HG02678 (cell line): ENCODE measurements at regions not wholly inside any gene's neighbourhood (a gene's known extent, or its start where the extent isn't known, plus 50 kb on each side); places are given as distances from the start of the nearest gene placed in this dataset.
"Not testable (repeated sequence)": the region's sequence is repeated elsewhere in the genome, so short reads cannot be mapped to it uniquely, and the experiment has no call there.

Experiments used
- ATAC-seq: cut with Tn5 transposase; IDR thresholded peaks from one replicate; pipeline ENCODE4 v1.9.1; 2021; ENCODE audit warnings: mild to moderate bottlenecking, moderate library complexity; ENCODE audit not compliant: unreplicated experiment

- no peak for ATAC-seq
These were observed 141.2 kb downstream of the LRRC3B start for GRCh38 chr3:26763723-26764122.

GRCh38 chr3:26766031-26766430 is 143.5 kb downstream of the LRRC3B start:
- no peak for ATAC-seq

- ATAC-seq = no peak
These were observed 145.6 kb downstream of the LRRC3B start for GRCh38 chr3:26768068-26768651.

GRCh38 chr3:26799679-26800317 is 177.2 kb downstream of the LRRC3B start:
- no peak for ATAC-seq

- ATAC-seq = no peak
These were observed 184.7 kb downstream of the LRRC3B start for GRCh38 chr3:26807272-26807671.

GRCh38 chr3:26825454-26825853 is 202.9 kb downstream of the LRRC3B start:
- ATAC-seq = no peak

GRCh38 chr3:26827169-26827568 is 204.6 kb downstream of the LRRC3B start:
- no peak for ATAC-seq

DNA sequence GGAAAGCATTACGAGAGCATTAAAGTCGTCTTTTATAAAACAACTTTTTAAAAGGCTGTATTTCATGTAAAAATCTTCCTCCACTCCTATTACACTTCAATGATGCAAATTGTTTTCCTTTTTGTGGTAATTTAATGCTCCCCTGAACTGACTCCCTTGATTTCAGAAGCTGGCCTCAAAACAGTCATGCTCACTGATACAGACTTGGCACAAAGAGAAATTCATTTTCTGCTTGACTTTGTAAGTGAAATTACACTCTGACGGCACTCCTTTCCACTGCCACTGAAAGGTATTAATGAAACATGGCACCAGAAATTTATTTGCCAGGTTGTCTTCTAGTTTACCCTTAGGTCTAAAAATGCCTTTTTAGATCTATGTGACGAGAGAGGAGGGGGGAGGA is 215.5 kb downstream of the LRRC3B start:
- no peak for ATAC-seq

DNA sequence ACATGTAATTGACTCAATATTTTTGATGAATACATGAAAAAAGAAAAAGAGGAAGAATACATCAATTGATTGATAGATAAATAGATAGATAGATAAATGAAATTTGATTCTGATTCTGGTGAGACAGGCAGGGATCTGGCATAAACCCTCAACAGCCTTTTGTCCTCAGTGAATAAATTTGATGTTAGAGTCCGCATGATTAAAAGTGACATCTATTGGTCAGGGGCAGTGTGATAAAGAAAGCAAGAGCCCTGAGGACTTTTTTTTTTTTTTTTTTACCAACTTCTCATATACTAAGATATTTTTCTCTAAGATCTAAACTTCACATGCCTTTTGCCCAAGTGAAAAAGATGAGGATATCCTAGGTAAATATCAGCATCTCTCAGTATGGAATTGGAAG is 216.4 kb downstream of the LRRC3B start:
- ATAC-seq = no peak

DNA sequence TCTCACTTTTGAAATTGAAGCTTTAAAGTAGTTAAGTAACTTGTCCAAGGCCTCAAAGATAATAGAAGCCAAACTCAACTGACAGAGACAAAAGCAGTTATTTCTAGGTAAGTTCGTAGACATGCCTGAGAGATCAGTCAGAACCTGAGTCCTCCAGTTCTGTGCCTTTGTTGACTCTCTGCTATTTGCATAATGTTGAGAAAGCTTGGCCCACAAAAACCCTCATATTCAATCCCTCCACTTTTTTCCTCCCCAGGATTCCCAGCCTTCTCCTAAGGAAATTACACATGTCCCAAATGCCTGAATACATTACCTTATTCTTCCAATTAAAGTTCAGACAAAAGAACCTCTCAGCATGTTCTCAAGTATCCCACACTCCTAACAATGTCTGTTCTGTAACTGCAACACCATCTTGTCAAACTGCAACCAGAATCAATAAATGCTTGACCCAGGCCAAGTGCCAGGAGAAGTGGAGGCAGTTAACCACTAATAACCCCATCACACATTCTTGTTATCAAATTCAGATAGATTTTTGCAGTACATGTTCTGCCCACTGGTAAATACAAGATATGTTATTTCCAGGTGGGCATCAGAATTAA is 217.8 kb downstream of the LRRC3B start:
- no peak for ATAC-seq

DNA sequence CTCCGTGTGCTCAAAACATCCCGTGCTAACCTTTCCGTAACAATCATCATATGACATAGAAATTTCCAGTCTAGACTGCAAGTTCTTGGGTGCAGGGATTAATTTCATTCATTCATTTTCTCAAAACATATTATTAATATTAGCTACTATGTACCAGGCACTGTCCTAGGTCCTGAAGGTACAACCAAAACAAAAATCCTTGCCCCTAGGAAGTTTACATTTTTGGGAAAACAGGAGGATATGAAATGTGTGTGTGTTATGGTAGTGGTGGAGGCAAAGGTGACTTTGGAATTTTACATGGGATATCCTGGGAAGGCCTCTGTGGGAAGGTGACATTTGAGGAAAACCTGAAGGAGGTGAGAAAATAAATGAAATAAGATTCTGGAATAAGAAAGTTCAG is 222.6 kb downstream of the LRRC3B start:
- no peak for ATAC-seq

GRCh38 chr3:26847680-26848079 is 225.1 kb downstream of the LRRC3B start:
- ATAC-seq = no peak

DNA sequence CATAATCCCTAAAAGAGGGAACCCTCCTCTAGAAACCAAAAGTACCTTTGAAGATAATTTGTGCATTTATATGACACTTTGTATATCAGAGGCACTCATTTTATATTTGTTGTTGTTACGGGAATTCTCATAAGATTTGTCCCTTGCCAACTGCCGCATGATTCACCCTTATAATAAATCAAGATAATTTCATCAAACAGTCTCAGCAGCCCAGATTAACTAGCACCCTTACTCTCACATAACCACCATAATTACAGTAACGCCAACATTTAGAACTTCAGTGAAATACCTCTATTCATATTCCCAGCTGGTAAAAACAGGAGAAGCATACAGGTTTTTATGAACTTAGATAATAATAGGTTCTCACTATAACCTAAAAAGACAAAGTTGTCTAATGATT is 271.9 kb downstream of the LRRC3B start:
- ATAC-seq = no peak

DNA sequence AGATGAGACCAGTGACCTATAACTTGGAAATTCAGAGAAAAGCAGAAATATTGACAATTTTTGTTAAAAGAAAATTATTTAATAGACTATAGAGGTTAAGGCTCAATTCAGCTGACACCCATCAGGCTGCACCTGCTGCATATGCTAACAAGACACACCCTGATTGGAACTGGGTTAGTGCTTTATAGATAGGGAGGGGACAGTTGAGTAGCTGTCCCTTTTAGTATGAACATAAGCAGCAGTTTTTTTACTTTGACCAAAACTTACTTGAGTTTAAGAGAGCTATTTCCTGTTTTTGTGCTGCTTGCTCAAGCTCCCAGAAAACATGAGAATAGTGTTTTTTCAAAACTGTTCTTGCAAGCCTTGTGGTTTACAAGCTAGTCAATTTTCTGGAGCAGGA is 292.6 kb downstream of the LRRC3B start:
- no peak for ATAC-seq

DNA sequence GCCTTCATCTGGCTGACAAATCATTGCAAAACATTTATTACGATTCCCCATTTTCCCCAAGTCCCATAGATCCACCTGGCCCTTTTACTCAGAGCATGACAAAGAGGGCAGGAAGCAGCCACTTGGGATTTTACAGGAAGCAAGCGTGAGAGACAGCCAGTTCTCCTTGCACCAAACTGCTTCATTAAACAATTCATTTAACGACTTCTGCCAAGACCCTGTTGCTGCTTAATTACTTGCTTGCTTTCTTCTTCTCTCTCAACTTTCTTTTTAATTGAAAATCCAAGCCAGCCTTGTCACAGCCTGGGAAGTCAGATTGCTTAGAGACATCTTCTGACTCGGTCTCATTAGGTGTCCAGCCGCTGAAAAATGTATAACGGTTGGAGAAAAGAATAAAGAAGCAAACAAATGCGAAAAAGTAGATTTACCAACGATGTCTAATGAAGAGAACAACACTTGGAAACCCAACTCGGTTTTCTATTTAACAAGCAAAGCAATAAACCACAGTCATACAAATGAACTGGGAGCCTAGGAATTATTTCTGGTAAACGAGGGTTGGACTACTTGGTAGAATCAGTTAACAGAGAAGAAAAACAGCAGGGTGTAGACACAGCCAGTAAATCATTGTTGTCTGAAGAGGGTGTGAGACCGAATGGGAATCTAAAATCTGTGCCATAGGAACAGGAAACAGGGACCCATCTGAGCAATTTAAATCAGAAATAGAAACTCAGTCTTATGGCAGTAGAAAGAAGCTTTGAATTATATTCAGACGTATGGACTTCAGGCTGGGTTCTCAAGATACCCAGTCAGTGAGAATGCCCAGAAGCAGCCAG is 298.3 kb downstream of the LRRC3B start:
- ATAC-seq = no peak

DNA sequence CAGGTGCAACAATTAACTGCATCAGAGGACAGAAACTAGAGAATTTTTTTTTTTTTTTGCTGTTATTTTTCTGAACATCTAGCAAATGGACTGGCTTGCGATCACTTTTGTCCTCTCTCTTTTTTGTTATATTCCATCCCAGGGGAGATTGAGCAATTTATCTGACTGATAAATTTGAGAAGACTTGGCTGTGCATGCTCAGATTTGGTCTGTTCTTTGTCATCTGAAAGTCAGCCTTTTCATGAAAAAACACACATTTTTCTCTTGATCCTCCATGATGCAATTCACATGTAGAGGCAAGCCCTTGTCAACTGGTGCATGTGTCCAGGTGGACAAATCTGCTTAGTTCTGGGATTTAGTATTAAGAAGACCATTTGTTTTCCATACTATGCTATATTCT is 309.3 kb downstream of the LRRC3B start:
- no peak for ATAC-seq

- no peak for ATAC-seq
These were observed 310.2 kb downstream of the LRRC3B start for GRCh38 chr3:26932752-26933151.

DNA sequence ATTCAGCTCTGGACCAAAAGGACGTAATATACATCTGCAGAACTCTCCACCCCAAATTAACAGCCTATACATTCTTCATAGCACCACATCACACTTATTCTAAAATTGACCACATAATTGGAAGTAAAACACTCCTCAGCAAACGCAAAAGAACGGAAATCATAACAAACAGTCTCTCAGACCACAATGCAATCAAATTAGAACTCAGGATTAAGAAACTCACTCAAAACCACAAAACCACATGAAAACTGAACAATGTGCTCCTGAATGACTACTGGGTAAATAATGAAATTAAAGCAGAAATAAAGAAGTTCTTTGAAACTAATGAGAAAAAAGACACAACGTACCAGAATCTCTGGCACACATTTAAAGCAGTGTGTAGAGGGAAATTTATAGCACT is 322.9 kb downstream of the LRRC3B start:
- not testable (repeated sequence) for ATAC-seq

DNA sequence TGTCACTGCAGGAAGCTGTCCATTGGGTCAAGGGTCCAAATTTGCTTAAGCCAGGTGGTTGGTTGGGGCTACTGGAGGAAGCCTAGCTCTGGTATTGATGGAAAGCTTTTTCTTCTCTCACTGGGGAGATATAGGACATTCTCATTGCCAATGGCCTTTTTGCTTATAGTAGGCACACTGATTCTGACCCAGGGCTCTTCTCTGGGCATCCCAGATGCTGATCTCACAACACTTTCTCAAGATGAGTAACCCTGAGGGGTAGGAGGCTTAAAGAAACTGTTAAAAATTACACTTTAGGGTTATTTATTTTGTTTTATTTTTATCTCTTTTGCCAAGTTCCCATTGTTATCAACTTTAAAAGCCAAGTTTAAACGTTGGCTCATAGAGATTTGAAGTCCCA is 337.8 kb downstream of the LRRC3B start:
- peak; percentile 46 for ATAC-seq

GRCh38 chr3:26962492-26963360 is 340.2 kb downstream of the LRRC3B start:
- peak; percentile 94 for ATAC-seq

DNA sequence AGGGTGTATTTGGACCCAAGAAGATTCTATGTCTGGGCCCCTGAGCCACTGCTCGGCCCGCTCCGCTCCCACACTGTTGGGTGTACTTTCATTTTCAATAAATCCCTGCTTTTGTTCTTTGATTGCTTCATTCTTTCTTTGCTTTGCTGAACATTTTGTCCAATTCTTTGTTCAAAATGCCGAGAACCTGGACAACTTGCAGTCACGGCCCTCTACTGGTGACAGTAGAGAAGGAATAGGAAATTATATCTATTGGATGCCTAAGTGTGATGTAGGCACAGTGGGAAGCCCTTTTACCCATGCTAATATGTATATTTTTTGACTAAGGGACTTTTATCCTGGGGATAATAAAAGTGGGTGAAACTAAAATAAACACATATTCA is 340.8 kb downstream of the LRRC3B start:
- no peak for ATAC-seq
